NCI-H2029 treated with DMSO at 0.1 percent for 48 hours (cell line): ENCODE measurements at regions not wholly inside any gene's neighbourhood (a gene's known extent, or its start where the extent isn't known, plus 50 kb on each side); places are given as distances from the start of the nearest gene placed in this dataset.
"Not testable (repeated sequence)": the region's sequence is repeated elsewhere in the genome, so short reads cannot be mapped to it uniquely, and the experiment has no call there.

Experiments
- DNase-seq: peaks from one replicate; lab custom pipeline; 2025; lab: John Stamatoyannopoulos, UW

- no peak for DNase-seq
These were observed 216.9 kb downstream of the RPAP3 start for GRCh38 chr12:47488888-47489287.

GRCh38 chr12:47481041-47481440 lies 224.8 kb downstream of the RPAP3 start:
- no peak for DNase-seq

GRCh38 chr12:47478426-47478825 lies 227.4 kb downstream of the RPAP3 start:
- DNase-seq, result no peak

GRCh38 chr12:47473091-47473490 lies 232.7 kb downstream of the RPAP3 start:
- DNase-seq, result no peak

GRCh38 chr12:47470349-47470748 lies 235.5 kb downstream of the RPAP3 start:
- not testable (repeated sequence) for DNase-seq

- not testable (repeated sequence) for DNase-seq
These were observed 241.9 kb downstream of the RPAP3 start for GRCh38 chr12:47463918-47464317.

GRCh38 chr12:47458279-47458678 lies 247.6 kb downstream of the RPAP3 start:
- no peak for DNase-seq

- no peak for DNase-seq
These were observed 256.0 kb downstream of the RPAP3 start for GRCh38 chr12:47449797-47450196.

- DNase-seq, result no peak
These were observed 263.5 kb downstream of the RPAP3 start for GRCh38 chr12:47442310-47442709.

- no peak for DNase-seq
These were observed 264.3 kb downstream of the RPAP3 start for GRCh38 chr12:47441490-47441889.

GRCh38 chr12:47438175-47438574 lies 267.7 kb downstream of the RPAP3 start:
- no peak for DNase-seq

GRCh38 chr12:47437570-47437969 lies 268.3 kb downstream of the RPAP3 start:
- DNase-seq, result no peak

GRCh38 chr12:47433876-47434275 lies 272.0 kb downstream of the RPAP3 start:
- no peak for DNase-seq

GRCh38 chr12:47426678-47427309 lies 279.0 kb downstream of the RPAP3 start:
- not testable (repeated sequence) for DNase-seq

- no peak for DNase-seq
These were observed 283.2 kb downstream of the RPAP3 start for GRCh38 chr12:47422611-47423010.

GRCh38 chr12:47419497-47419896 lies 286.3 kb downstream of the RPAP3 start:
- no peak for DNase-seq

- DNase-seq, result no peak
These were observed 287.9 kb downstream of the RPAP3 start for GRCh38 chr12:47417955-47418354.

- no peak for DNase-seq
These were observed 288.7 kb downstream of the RPAP3 start for GRCh38 chr12:47417121-47417520.

GRCh38 chr12:47415054-47415453 lies 290.8 kb downstream of the RPAP3 start:
- no peak for DNase-seq

GRCh38 chr12:47414511-47414910 lies 291.3 kb downstream of the RPAP3 start:
- no peak for DNase-seq

GRCh38 chr12:47413806-47414205 lies 292.0 kb downstream of the RPAP3 start:
- no peak for DNase-seq

GRCh38 chr12:47412601-47413236 lies 293.1 kb downstream of the RPAP3 start:
- DNase-seq, result no peak

- DNase-seq, result no peak
These were observed 293.9 kb downstream of the RPAP3 start for GRCh38 chr12:47411966-47412365.

- DNase-seq, result no peak
These were observed 295.0 kb downstream of the RPAP3 start for GRCh38 chr12:47410862-47411261.
